Frontal cortex (tissue), 3 donors: ENCODE measurements at regions not wholly inside any gene's neighbourhood (a gene's known extent, or its start where the extent isn't known, plus 50 kb on each side); places are given as distances from the start of the nearest gene placed in this dataset.
"Not testable (repeated sequence)": the region's sequence is repeated elsewhere in the genome, so short reads cannot be mapped to it uniquely, and the experiment has no call there.

Experiments
- DNase-seq, 2 donors: peaks; one replicate each; pipeline ENCODE4 v3.0.0; 2012; ENCODE audit warnings: low spot score in 2 of 2
- FAIRE-seq: peaks from 2 replicates; lab custom pipeline; 2012; peaks lifted over from hg19 to GRCh38; lab: Jason Lieb, UNC
- donor health status: control.
- donor health status: control.
- donor health status: control.

- FAIRE-seq, result no peak
- DNase-seq, result no peak
These were observed 52.2 kb upstream of the C10orf90 start for GRCh38 chr10:126722726-126723125.

GRCh38 chr10:126723226-126723625, 52.7 kb upstream of the C10orf90 start:
- no peak for DNase-seq
- FAIRE-seq, result no peak

- FAIRE-seq (no peak), DNase-seq (no peak)
These were observed 58.9 kb upstream of the C10orf90 start for GRCh38 chr10:126729314-126729870.

GRCh38 chr10:126730856-126731609, 60.5 kb upstream of the C10orf90 start:
- FAIRE-seq, result no peak

GRCh38 chr10:126731610-126731990, 61.1 kb upstream of the C10orf90 start:
- no peak for FAIRE-seq

More at GRCh38 chr10:126730856-126731609, 60.5 kb upstream of the C10orf90 start:
- DNase-seq, result no peak

GRCh38 chr10:126732308-126732707, 61.8 kb upstream of the C10orf90 start:
- DNase-seq (no peak), FAIRE-seq (no peak)

More at GRCh38 chr10:126731610-126731990, 61.1 kb upstream of the C10orf90 start:
- DNase-seq, result no peak

- no peak for DNase-seq
- no peak for FAIRE-seq
These were observed 62.4 kb upstream of the C10orf90 start for GRCh38 chr10:126732868-126733267.

- FAIRE-seq (no peak), DNase-seq (no peak)
These were observed 63.5 kb upstream of the C10orf90 start for GRCh38 chr10:126734015-126734414.

GRCh38 chr10:126734967-126735366, 64.5 kb upstream of the C10orf90 start:
- FAIRE-seq, result no peak
- no peak for DNase-seq

- DNase-seq (no peak), FAIRE-seq (no peak)
These were observed 65.6 kb upstream of the C10orf90 start for GRCh38 chr10:126736142-126736541.

GRCh38 chr10:126736727-126737126, 66.2 kb upstream of the C10orf90 start:
- DNase-seq (no peak), FAIRE-seq (no peak)

- no peak for DNase-seq
- no peak for FAIRE-seq
These were observed 67.5 kb upstream of the C10orf90 start for GRCh38 chr10:126738001-126738400.

- DNase-seq, result no peak
- no peak for FAIRE-seq
These were observed 74.1 kb upstream of the C10orf90 start for GRCh38 chr10:126744571-126744970.

GRCh38 chr10:126749015-126749655, 78.6 kb upstream of the C10orf90 start:
- peak; percentile 12 to 32 for DNase-seq
- FAIRE-seq, result no peak

- DNase-seq, result no peak
- FAIRE-seq, result no peak
These were observed 84.5 kb upstream of the C10orf90 start for GRCh38 chr10:126754966-126755365.

GRCh38 chr10:126758867-126759266, 88.4 kb upstream of the C10orf90 start:
- FAIRE-seq (no peak), DNase-seq (no peak)

GRCh38 chr10:126759531-126759930, 89.0 kb upstream of the C10orf90 start:
- no peak for FAIRE-seq
- DNase-seq, result no peak

GRCh38 chr10:126766646-126767045, 96.2 kb upstream of the C10orf90 start:
- not testable (repeated sequence) for FAIRE-seq, DNase-seq

GRCh38 chr10:126770809-126771208, 100.3 kb upstream of the C10orf90 start:
- FAIRE-seq (no peak), DNase-seq (no peak)

GRCh38 chr10:126776168-126776567, 105.7 kb upstream of the C10orf90 start:
- DNase-seq (no peak), FAIRE-seq (no peak)

GRCh38 chr10:126777714-126778113, 107.2 kb upstream of the C10orf90 start:
- no peak for DNase-seq

More at GRCh38 chr10:126777714-126778113, 107.2 kb upstream of the C10orf90 start:
- FAIRE-seq, result no peak
